DMS79 treated with DMSO at 0.1 percent for 48 hours (cell line): ENCODE measurements at regions not wholly inside any gene's neighbourhood (a gene's known extent, or its start where the extent isn't known, plus 50 kb on each side); places are given as distances from the start of the nearest gene placed in this dataset.

ENCODE experiments used
- DNase-seq: peaks from one replicate; lab custom pipeline; 2025; lab: John Stamatoyannopoulos, UW

GRCh38 chr12:127678945-127679344, 588.0 kb upstream of the TMEM132C start:
- DNase-seq = no peak

GRCh38 chr12:127680516-127680915, 586.5 kb upstream of the TMEM132C start:
- DNase-seq = no peak

DNA sequence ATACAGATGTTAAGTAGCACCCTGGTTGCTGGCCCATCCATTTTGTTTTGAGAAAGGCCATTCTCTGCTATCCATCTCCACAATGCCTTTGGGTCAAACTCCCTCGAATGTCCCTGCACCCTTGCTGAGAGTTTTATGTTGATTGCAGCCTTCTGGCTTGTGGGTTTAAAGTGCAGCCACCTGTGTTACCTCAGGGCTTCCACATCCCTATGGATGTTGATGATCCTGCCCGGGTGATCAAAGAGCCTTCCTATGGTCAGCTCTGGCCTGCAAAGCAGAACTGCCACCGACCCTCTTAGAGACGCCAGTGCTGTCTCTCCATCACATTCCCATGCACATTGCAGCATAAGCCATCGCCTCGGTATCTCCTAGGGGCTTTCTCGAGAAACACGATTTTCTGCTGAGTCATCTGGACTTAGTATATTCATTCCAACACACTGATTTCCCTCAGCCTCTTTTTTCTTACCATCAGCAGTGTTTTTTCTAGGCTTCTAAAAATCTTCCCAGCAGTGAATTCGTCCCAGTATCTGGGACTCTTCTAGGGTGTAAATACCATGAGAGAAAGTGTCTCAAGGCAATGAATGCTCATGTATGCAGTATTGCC, 585.7 kb upstream of the TMEM132C start:
- DNase-seq = no peak

- DNase-seq = no peak
These were observed 581.5 kb upstream of the TMEM132C start for GRCh38 chr12:127685491-127685890.

DNA sequence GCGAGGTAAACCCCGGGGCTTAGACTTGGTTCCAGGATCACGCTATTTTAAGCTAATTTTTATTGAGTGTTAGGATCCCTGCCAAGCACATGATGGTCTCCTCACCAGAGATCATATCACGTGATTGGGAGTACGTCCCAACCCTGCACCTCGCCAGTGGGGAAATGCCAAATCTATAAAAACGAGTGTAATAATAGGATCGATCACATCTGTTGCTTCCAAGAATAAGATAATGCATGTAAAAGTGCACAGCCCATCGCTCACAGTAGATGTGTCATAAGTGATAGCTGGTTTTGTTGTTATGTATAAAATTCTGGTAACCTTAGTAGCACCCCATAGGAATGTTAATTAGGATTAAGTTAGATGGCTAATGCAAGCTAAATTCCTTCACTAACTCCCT, 581.0 kb upstream of the TMEM132C start:
- no peak for DNase-seq

- DNase-seq = no peak
These were observed 579.8 kb upstream of the TMEM132C start for GRCh38 chr12:127687181-127687580.

GRCh38 chr12:127688906-127689428, 578.0 kb upstream of the TMEM132C start:
- no peak for DNase-seq

DNA sequence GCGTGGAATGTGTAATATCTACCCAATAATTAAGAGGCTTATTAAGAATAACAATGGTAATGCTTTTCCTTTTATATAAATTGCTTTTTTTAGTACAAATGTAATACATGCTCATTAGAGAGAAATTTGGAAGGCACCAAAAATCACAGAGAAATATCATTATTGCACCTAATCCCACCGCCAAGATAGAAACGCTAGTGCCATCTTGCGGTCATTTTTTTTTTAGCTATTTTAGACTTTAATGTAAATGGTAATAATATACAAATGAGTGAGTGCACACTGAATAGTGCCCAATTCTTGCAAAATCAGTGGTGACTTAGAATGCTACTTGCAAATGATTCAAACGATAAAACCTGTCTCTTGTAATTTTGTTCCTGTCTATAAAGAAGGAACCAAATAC, 576.8 kb upstream of the TMEM132C start:
- DNase-seq = no peak

DNA sequence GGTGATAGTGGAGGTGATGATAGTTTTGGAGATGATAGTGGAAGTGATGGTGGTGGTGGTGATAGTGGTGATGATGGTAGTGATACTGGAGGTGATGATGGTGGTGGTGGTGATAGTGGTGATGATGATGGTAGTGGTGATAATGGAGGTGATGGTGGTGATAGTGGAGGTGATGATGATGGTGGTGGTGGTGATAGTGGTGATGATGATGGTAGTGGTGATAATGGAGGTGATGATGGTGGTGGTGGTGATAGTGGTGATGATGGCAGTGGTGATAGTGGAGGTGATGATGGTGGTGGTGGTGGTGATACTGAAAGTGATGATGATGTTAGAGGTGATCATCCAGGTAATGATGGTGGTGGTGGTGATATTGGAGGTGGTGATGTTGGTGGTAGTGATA, 570.0 kb upstream of the TMEM132C start:
- DNase-seq = no peak

GRCh38 chr12:127703026-127703425, 563.9 kb upstream of the TMEM132C start:
- no peak for DNase-seq

DNA sequence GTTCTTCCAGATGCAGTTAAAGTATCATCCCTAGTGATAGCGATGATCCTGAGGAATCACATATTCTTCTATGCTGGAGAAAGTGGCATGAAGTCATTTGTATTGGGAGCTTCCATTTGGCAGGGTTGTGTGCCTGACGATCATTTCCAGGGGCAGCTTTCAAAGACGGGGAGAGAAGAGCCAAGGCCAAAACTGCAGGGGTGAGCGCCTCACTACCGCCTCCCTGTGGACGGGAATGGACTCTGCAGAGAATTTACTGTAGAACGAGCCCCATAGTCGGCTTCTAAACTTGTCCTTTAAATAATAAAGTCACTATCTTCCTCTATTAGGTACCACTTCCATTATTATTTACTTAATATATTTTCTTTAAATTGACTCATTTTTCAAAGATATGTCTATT, 555.9 kb upstream of the TMEM132C start:
- no peak for DNase-seq

- no peak for DNase-seq
These were observed 554.4 kb upstream of the TMEM132C start for GRCh38 chr12:127712561-127712960.

DNA sequence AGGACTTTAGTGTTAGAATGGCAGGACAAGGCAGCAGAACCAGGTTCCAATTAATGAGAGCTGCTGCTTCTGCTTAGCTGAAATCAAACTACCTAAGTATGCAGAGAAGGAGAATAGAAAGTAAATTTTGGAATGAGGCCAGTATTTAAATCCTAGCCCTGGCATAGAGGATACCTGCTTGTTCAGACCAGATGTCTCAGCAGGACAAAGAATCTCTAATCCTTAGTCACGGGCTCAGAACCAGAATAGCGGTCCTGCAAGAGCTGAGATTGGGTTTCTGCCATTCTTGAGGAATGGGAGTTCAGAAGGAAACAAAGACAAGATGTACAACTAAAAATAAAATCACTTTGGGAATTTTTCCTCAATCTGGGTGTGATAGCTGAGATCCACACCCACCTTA, 550.8 kb upstream of the TMEM132C start:
- DNase-seq = peak; percentile 50

GRCh38 chr12:127717278-127717677, 549.7 kb upstream of the TMEM132C start:
- no peak for DNase-seq

GRCh38 chr12:127720334-127720733, 546.6 kb upstream of the TMEM132C start:
- DNase-seq = no peak

GRCh38 chr12:127722611-127723010, 544.4 kb upstream of the TMEM132C start:
- DNase-seq = no peak

GRCh38 chr12:127723251-127723650, 543.7 kb upstream of the TMEM132C start:
- DNase-seq = peak; percentile 39

- peak; percentile 23 for DNase-seq
These were observed 540.2 kb upstream of the TMEM132C start for GRCh38 chr12:127726671-127727315.

DNA sequence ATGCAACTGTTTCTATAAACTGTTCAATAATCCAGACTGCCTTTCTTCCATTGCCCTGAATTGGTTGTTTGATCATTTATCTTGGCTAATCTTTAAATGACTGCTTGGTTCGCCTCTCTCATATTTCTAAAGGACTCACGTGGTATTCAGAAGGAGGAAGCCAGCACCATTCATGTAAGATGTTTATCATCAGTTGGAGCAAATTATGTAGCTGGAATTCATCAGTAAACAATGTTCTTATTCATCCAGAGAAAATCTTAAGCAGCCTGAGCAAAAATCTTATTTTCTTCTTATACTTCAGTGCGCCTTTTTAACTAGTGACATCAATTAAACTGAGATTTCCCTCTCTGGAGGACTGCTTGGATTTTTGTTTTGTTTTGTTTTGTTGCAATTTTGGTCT, 538.7 kb upstream of the TMEM132C start:
- no peak for DNase-seq

- no peak for DNase-seq
These were observed 538.2 kb upstream of the TMEM132C start for GRCh38 chr12:127728729-127729128.

DNA sequence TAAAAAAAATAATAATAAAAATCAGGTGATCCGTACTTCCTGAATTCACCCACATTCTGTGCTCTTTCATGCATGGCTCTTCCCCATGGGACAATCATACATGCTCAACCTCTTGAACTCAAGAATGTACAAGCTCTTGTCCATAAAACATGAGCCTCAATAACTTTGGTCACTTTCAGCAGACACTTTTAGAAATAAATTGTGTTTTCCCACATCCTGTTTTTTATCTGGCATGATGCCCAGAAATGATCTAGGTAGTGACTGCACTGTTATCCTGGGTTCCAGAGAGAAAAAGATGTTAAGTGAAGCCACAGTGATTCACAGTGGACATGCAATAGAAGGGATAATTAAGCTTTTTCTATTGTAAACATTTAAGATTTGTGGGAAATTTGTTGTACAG, 537.6 kb upstream of the TMEM132C start:
- DNase-seq = peak; percentile 66

- DNase-seq = no peak
These were observed 535.3 kb upstream of the TMEM132C start for GRCh38 chr12:127731657-127732056.

GRCh38 chr12:127742231-127742630, 524.7 kb upstream of the TMEM132C start:
- DNase-seq = no peak
